Activated naive CD4-positive, alpha-beta T cell treated with anti-CD3 and anti-CD28 coated beads, Interleukin-2, amount 50 U/mL, for 16 hours (primary cell): ENCODE measurements at regions not wholly inside any gene's neighbourhood (a gene's known extent, or its start where the extent isn't known, plus 50 kb on each side); places are given as distances from the start of the nearest gene placed in this dataset.

Experiments used
- DNase-seq: peaks from one replicate; pipeline ENCODE4 v3.0.0-alpha.2; 2020

DNA sequence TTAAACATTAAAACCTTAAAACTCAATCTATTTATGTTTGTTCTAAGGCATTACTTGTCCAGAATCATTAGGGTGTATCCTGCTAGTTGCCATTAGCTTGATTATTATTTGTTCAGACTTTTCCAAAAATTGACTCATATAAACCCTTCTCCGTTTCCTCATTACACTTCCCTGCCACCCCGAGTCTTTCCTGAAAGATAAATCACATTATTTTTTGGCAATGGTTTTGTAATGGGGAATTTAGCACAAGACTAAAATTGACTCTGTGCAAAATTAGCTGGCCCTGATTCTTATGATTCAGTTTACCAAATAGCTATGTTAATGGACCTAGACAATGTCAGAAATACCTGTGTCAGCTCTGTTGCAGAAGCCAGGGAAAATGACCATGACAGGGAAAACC lies 112.2 kb upstream of the NT5C1B start:
- DNase-seq: no peak

DNA sequence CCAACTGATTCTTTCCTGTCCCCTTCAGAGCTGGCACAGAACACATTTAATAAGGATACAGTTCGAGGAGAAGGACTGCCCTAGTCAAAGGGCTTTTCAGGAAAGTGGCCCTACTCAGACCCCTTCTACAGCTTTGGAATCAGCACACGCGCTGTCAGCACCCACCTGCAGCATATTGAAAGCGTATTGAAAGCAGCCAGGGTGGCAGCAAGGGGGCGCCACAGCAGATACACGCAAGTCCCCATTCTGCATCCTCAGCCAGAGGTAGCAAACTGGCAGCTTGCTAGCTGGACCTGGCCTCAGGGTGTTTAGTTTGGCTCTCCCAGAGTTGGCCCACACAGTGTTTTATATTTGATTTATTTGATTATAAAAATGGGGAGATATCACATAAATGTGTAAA lies 101.0 kb upstream of the NT5C1B start:
- no peak for DNase-seq

GRCh38 chr2:18684206-18685038 lies 95.1 kb upstream of the NT5C1B start:
- DNase-seq: no peak

- DNase-seq: no peak
Measured at GRCh38 chr2:18682681-18683080, 93.3 kb upstream of the NT5C1B start.

GRCh38 chr2:18677280-18677679 lies 87.9 kb upstream of the NT5C1B start:
- no peak for DNase-seq

DNA sequence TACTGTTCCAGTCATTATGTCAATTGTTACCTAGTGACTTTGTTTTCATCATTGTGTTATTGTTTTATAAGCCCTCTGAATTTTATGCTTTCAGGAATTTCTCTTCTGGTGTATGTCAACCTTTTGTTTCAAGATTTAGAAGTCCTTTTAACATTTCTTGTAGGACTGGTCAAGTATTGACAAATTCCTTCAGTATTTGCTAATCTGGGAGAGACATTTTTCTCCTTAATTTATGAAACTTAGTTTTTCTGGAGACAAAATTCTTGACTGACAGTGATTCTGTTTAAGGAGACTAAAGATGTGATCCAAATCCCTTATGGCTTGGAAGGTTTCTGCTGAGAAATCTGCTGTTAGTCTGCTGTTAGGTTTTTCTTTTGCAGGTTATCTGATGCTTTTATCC lies 84.9 kb upstream of the NT5C1B start:
- DNase-seq: no peak

DNA sequence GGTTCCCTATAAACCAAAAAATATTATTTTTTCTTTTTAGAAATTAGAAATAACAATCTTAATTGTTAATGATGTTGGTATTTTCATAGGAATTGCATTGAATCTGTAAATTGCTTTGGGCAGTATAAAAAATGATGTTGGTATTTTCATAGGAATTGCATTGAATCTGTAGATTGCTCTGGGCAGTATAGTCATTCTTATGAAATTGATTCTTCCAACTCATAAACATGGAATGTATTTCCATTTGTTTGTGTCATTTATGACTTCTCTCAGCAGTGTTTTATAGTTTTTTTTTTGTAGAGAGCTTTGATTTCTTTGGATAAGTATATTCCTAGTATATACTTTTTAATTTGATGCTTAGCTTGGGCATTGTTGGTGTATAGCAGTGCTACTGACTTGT lies 82.0 kb upstream of the NT5C1B start:
- DNase-seq: no peak

GRCh38 chr2:18668221-18668620 lies 78.9 kb upstream of the NT5C1B start:
- no peak for DNase-seq

GRCh38 chr2:18664421-18664820 lies 75.1 kb upstream of the NT5C1B start:
- DNase-seq: no peak

GRCh38 chr2:18663861-18664260 lies 74.5 kb upstream of the NT5C1B start:
- no peak for DNase-seq

- no peak for DNase-seq
Measured at GRCh38 chr2:18662689-18663088, 73.3 kb upstream of the NT5C1B start.

DNA sequence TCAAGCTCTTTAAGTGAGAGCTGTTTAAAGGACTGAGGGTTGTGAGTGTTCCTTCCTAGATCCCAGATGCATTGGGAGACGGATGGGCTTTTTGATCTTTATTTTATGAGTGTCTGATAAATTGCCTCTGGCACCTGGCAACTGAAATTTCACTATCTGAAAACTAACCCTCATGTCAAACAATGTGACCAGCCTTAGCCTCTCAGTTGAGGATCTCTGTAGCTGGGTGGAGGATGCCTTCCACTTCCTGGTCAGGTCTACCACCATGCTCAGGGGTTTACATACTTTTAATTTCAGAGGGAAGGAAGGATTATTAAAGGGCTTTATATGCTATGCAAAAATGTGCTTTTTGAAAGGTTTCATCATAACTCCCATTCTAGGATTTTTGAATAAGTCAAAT lies 70.5 kb upstream of the NT5C1B start:
- no peak for DNase-seq

DNA sequence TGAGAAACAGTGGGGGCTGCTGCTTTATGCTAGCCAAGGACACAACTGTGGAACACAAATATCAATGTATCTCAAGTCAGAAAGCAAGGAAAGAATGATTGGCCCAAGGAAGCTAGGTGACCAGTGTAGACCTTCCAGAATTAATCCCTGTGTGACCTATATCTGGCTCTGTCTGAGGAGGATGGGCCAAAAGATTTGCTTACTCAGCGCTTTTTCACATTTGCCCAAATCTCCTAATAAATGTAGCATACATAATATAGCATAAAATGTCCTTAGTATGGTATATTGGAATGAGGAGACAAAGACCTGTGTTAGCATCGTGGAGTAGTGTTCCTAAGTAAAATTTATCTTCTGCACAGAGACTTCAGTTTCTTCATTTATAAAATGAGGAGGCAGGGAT lies 66.7 kb upstream of the NT5C1B start:
- DNase-seq: no peak

- DNase-seq: no peak
Measured at GRCh38 chr2:18651842-18652774, 62.7 kb upstream of the NT5C1B start.

- no peak for DNase-seq
Measured at GRCh38 chr2:18650221-18650620, 60.9 kb upstream of the NT5C1B start.

GRCh38 chr2:18649502-18650135 lies 60.2 kb upstream of the NT5C1B start:
- DNase-seq: no peak

GRCh38 chr2:18648161-18648560 lies 58.8 kb upstream of the NT5C1B start:
- no peak for DNase-seq

DNA sequence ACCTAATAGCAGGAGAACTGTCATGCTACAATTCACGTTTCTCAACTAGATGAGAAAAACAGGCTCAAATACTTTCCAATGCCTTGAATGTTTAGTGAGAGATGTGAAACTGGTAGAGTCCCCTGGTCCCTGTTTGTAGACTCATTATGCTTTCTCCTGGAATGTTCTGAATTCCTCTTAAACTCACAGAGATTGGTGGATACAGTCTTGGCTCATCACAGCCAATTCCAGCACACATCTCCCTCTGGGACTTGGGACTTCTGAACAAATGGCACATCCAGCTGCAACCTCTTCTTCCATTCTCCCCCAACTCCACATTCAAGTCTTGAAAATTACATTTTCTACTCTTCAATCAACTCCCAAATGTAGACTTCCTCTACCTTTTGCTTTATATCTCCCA lies 58.4 kb upstream of the NT5C1B start:
- DNase-seq: no peak

GRCh38 chr2:18645315-18645714 lies 55.9 kb upstream of the NT5C1B start:
- no peak for DNase-seq

DNA sequence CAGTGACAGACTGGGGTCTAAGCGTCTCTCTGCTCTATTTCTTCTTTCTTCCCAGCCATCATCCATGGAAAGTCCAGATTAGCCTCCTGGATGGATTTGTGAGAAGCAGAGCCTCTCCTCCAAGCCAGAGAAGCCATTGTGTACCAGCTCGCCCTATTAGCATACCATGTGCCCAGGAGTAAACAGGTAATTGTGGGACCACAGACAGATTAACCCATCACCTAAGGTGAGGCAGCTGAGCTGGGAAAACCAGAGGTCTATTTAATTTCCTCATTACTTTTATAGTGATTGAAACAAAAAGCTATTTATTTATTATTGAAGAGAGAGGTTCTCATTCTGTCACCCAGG lies 54.7 kb upstream of the NT5C1B start:
- DNase-seq: no peak

DNA sequence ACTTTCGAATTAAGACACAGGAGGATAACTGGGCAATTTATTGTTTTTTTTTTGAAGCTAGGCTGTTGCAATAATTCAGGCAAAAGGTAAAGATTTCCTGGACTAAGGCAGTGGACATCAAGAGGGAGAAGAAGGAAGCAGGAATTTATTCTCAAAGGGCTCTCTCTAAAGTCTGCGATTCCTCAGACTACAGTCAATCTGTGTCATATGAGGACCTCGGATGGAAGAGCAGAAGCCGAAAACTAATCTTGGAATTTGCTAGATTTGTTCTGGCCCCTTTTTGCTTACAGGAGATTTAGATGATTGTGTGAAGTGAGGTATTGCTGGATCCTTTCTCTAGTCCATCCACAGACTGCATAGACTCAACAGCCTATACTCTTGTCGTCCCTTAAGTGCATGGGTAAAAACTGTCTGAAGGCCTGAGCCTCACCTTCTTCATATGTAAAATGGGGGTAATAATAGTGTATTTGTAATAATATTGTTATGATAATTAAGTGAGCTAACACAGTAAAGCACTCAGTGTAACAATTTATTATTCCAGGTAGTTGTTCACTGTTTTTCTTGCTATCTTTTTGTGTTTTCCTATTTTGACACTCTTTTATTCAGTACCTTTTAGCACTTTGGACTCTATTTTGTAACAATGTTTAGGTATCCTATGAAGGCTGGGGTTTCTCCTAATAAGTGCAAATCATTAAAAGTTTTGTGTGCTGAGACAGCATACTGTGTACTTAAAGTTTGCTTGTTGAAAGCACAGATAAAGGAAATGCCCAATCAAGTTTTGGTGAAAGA lies 54.2 kb upstream of the NT5C1B start:
- DNase-seq: no peak

GRCh38 chr2:18641823-18642222 lies 52.5 kb upstream of the NT5C1B start:
- DNase-seq: no peak
